ENCODE measurements at regions not wholly inside any gene's neighbourhood (a gene's known extent, or its start where the extent isn't known, plus 50 kb on each side); places are given as distances from the start of the nearest gene placed in this dataset.

- intact Hi-C loops (cut with micrococcal nuclease): no loop called here
- H3K9me3 Mint-ChIP-seq (ENCODE audit: unreplicated experiment): no peaks in the 10 kb centered on the region
- H3K4me1 Mint-ChIP-seq (ENCODE audit: insufficient read depth, unreplicated experiment): peaks cover 13% of the 10 kb centered on the region
- no peak overlapping the region for H3K4me3 Mint-ChIP-seq (ENCODE audit: unreplicated experiment)
- peaks cover 37% of the 10 kb centered on the region for H3K27me3 Mint-ChIP-seq (ENCODE audit: insufficient read depth, unreplicated experiment)
- ChIA-PET POLR2A (interaction anchor here (0.7 to 1.8 kb wide), 5 partner anchors 9 to 371 kb away, joined by 3 to 18 read pairs (median 3); no protein-coding TSS in a partner anchor), CTCF (interaction anchor here (0.6 to 1.0 kb wide), 6 partner anchors 10 to 210 kb away, joined by 3 to 4 read pairs (median 3); no protein-coding TSS in a partner anchor)
- no peaks in the 10 kb centered on the region for H3K36me3 Mint-ChIP-seq (ENCODE audit: insufficient read depth, unreplicated experiment)
- no peak for TF ChIP-seq CTCF (IDR thresholded peaks at IDR 0.05; ENCODE audit: unreplicated experiment)
- DNase-seq (ENCODE audit: unreplicated experiment): peak; percentile 74
- no peak overlapping the region for H3K27ac Mint-ChIP-seq (ENCODE audit: low read depth, unreplicated experiment)
- no TSS peak for BruUV-seq (replicated peaks)
Observed at GRCh38 chr2:173419506-173419905, 64.8 kb downstream of the CDCA7 start.

GRCh38 chr2:173424886-173425285, 70.2 kb downstream of the CDCA7 start:
- POLR2A ChIA-PET: interaction anchor here (0.6 kb wide), 2 partner anchors 8 to 27 kb away, joined by 3 read pairs; no protein-coding TSS in a partner anchor

GRCh38 chr2:173427887-173428668, 73.4 kb downstream of the CDCA7 start:
- no peaks in the 10 kb centered on the region for H3K9me3 Mint-ChIP-seq (ENCODE audit: unreplicated experiment)
- no TSS peak for BruUV-seq (replicated peaks)
- POLR2A ChIA-PET: interaction anchor here (0.7 to 2.2 kb wide), 12 partner anchors 8 to 534 kb away, joined by 3 to 18 read pairs (median 4); no protein-coding TSS in a partner anchor
- peak; percentile 95 for DNase-seq (ENCODE audit: unreplicated experiment)
- H3K4me3 Mint-ChIP-seq (ENCODE audit: unreplicated experiment): peak overlapping the region; percentile 21
- TF ChIP-seq CTCF (IDR thresholded peaks at IDR 0.05; ENCODE audit: unreplicated experiment): no peak
- H3K27me3 Mint-ChIP-seq (ENCODE audit: insufficient read depth, unreplicated experiment): peaks cover 29% of the 10 kb centered on the region
- peak overlapping the region; percentile 59 for H3K27ac Mint-ChIP-seq (ENCODE audit: low read depth, unreplicated experiment)
- CTCF ChIA-PET: interaction anchor here (0.7 to 3.0 kb wide), 7 partner anchors 17 to 351 kb away, joined by 3 to 18 read pairs (median 6); no protein-coding TSS in a partner anchor
- intact Hi-C loops (cut with micrococcal nuclease): no loop called here
- no peaks in the 10 kb centered on the region for H3K36me3 Mint-ChIP-seq (ENCODE audit: insufficient read depth, unreplicated experiment)
- H3K4me1 Mint-ChIP-seq (ENCODE audit: insufficient read depth, unreplicated experiment): peaks cover 30% of the 10 kb centered on the region

More at GRCh38 chr2:173424886-173425285, 70.2 kb downstream of the CDCA7 start:
- Mint-ChIP-seq H3K27me3 (ENCODE audit: insufficient read depth, unreplicated experiment) (peaks cover 37% of the 10 kb centered on the region), H3K36me3 (ENCODE audit: insufficient read depth, unreplicated experiment) (no peaks in the 10 kb centered on the region), H3K9me3 (ENCODE audit: unreplicated experiment) (no peaks in the 10 kb centered on the region), H3K27ac (ENCODE audit: low read depth, unreplicated experiment) (no peak overlapping the region), H3K4me1 (ENCODE audit: insufficient read depth, unreplicated experiment) (peaks cover 23% of the 10 kb centered on the region), H3K4me3 (ENCODE audit: unreplicated experiment) (no peak overlapping the region)
- CTCF ChIA-PET: interaction anchor here (1.6 kb wide), 1 partner anchor 9 kb away, joined by 3 read pairs; no protein-coding TSS in a partner anchor
- TF ChIP-seq CTCF (IDR thresholded peaks at IDR 0.05; ENCODE audit: unreplicated experiment): no peak
- BruUV-seq (replicated peaks): no TSS peak
- DNase-seq (ENCODE audit: unreplicated experiment): no peak
- intact Hi-C loops (cut with micrococcal nuclease): no loop called here

GRCh38 chr2:173431191-173431590, 76.5 kb downstream of the CDCA7 start:
- CTCF ChIA-PET: interaction anchor here (0.6 to 2.0 kb wide), 3 partner anchors 18 to 28 kb away, joined by 3 to 12 read pairs (median 4); no protein-coding TSS in a partner anchor
- H3K27ac Mint-ChIP-seq (ENCODE audit: low read depth, unreplicated experiment): no peak overlapping the region
- H3K4me1 Mint-ChIP-seq (ENCODE audit: insufficient read depth, unreplicated experiment): peaks cover 30% of the 10 kb centered on the region
- intact Hi-C loops (cut with micrococcal nuclease): no loop called here
- POLR2A ChIA-PET: interaction anchor here (0.6 to 1.2 kb wide), 3 partner anchors 11 to 606 kb away, joined by 3 to 5 read pairs (median 3); no protein-coding TSS in a partner anchor
- H3K4me3 Mint-ChIP-seq (ENCODE audit: unreplicated experiment): no peak overlapping the region
- no peak for TF ChIP-seq CTCF (IDR thresholded peaks at IDR 0.05; ENCODE audit: unreplicated experiment)
- H3K27me3 Mint-ChIP-seq (ENCODE audit: insufficient read depth, unreplicated experiment): peaks cover 54% of the 10 kb centered on the region
- no peak for DNase-seq (ENCODE audit: unreplicated experiment)
- BruUV-seq (replicated peaks): no TSS peak
- H3K36me3 Mint-ChIP-seq (ENCODE audit: insufficient read depth, unreplicated experiment): no peaks in the 10 kb centered on the region
- H3K9me3 Mint-ChIP-seq (ENCODE audit: unreplicated experiment): no peaks in the 10 kb centered on the region
